Loucy (cell line): ENCODE measurements at regions not wholly inside any gene's neighbourhood (a gene's known extent, or its start where the extent isn't known, plus 50 kb on each side); places are given as distances from the start of the nearest gene placed in this dataset.

Source experiments
- H2AFZ ChIP-seq: fragments of 200-600 bp; sonication (generic); 2 replicates; pipeline ENCODE4 v1.6.0; 2016; ENCODE audit warnings: antibody characterized with exemption, mild to moderate bottlenecking, low read length, moderate library complexity
- H3F3A ChIP-seq: fragments of 200-600 bp; 2 replicates; pipeline ENCODE4 v1.6.0; 2016; ENCODE audit warnings: antibody characterized with exemption, low read depth, mild to moderate bottlenecking
- H3K27me3 ChIP-seq: fragments of 200-600 bp; sonication (generic); 2 replicates; pipeline ENCODE4 v1.6.1; 2014; ENCODE audit warnings: low read length, mild to moderate bottlenecking; ENCODE audit not compliant: insufficient read depth, poor library complexity, severe bottlenecking
- H3K36me3 ChIP-seq: fragments of 200-600 bp; sonication (generic); 2 replicates; pipeline ENCODE4 v1.6.1; 2016; ENCODE audit warnings: low read length; ENCODE audit not compliant: insufficient read depth
- H3K4me1 ChIP-seq: fragments of 200-600 bp; sonication (generic); 2 replicates; pipeline ENCODE4 v1.5.1; 2014; ENCODE audit warnings: low read length, mild to moderate bottlenecking; ENCODE audit not compliant: insufficient read depth, poor library complexity, severe bottlenecking
- H3K4me2 ChIP-seq: fragments of 200-600 bp; sonication (generic); 2 replicates; pipeline ENCODE4 v1.6.0; 2014; ENCODE audit warnings: antibody characterized with exemption, low read length, low read depth, mild to moderate bottlenecking; ENCODE audit not compliant: poor library complexity, severe bottlenecking
- H3K4me3 ChIP-seq: fragments of 200-600 bp; sonication (generic); 2 replicates; pipeline ENCODE4 v1.5.1; 2014; ENCODE audit warnings: low read length, mild to moderate bottlenecking, mixed read lengths; ENCODE audit not compliant: poor library complexity, severe bottlenecking
- H3K79me2 ChIP-seq: fragments of 200-600 bp; sonication (generic); 2 replicates; pipeline ENCODE4 v1.6.1; 2014; ENCODE audit warnings: low read length; ENCODE audit not compliant: insufficient read depth
- H3K9ac ChIP-seq: fragments of 200-600 bp; sonication (generic); 2 replicates; pipeline ENCODE4 v1.6.0; 2014; ENCODE audit warnings: mild to moderate bottlenecking, low read depth, low read length, moderate library complexity; ENCODE audit not compliant: poor library complexity, severe bottlenecking
- H3K9me2 ChIP-seq: fragments of 200-600 bp; sonication (generic); replicated peaks from 2 replicates; pipeline ENCODE4 v1.6.1; 2016; ENCODE audit warnings: low read depth, low read length, mixed read lengths
- H3K9me3 ChIP-seq: fragments of 200-600 bp; sonication (generic); 2 replicates; pipeline ENCODE4 v1.6.1; 2014; ENCODE audit warnings: mild to moderate bottlenecking, antibody characterized with exemption, low read length, low read depth; ENCODE audit not compliant: insufficient read depth
- H4K20me1 ChIP-seq: fragments of 200-600 bp; sonication (generic); 2 replicates; pipeline ENCODE4 v1.6.0; 2014; ENCODE audit warnings: antibody characterized with exemption, low read length, mild to moderate bottlenecking; ENCODE audit not compliant: insufficient read depth, poor library complexity, severe bottlenecking
- EZH2phosphoT487 ChIP-seq: fragments of 200-600 bp; IDR thresholded peaks from 2 replicates; pipeline ENCODE4 v1.6.1; 2018; ENCODE audit warnings: antibody characterized with exemption, mild to moderate bottlenecking, moderate library complexity, borderline replicate concordance
- TF ChIP-seq, protein P1 (sequence below): fragments of 200-600 bp; sonication (generic); conservative IDR thresholded peaks from 2 replicates; pipeline ENCODE4 v1.5.1; 2014; ENCODE audit warnings: mild to moderate bottlenecking, antibody characterized with exemption, low read length

DNA sequence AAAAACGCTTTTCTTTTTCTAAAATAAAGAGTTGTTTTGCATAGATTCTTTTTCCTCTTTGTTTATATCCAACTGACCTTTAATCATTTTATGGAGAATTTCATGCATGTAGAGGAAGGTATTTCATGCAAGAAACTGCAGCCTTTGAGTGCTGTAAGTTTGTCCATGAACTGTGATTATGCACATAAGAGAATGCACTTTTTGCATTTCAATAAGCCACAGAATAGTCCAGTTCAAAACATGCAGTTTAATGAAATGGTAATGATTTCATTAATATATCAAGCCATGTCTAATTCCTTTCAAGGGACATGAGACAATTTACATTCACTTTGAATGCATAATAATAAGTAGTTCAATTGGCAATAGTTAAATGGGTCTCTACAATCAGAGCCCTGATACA is 386.3 kb downstream of the LRATD1 start:
- Histone ChIP-seq H2AFZ (no peak overlapping the region), H3K9me2 (no peaks in the 10 kb centered on the region), H3K4me2 (no peak overlapping the region), H3K27me3 (no peaks in the 10 kb centered on the region), H3K79me2 (no peaks in the 10 kb centered on the region), H4K20me1 (no peaks in the 10 kb centered on the region), H3K9ac (no peak overlapping the region), H3K4me3 (no peak overlapping the region), H3K4me1 (no peaks in the 10 kb centered on the region), H3K9me3 (no peaks in the 10 kb centered on the region), H3K36me3 (no peaks in the 10 kb centered on the region), H3F3A (no peaks in the 10 kb centered on the region)
- TF ChIP-seq, protein P1, sequence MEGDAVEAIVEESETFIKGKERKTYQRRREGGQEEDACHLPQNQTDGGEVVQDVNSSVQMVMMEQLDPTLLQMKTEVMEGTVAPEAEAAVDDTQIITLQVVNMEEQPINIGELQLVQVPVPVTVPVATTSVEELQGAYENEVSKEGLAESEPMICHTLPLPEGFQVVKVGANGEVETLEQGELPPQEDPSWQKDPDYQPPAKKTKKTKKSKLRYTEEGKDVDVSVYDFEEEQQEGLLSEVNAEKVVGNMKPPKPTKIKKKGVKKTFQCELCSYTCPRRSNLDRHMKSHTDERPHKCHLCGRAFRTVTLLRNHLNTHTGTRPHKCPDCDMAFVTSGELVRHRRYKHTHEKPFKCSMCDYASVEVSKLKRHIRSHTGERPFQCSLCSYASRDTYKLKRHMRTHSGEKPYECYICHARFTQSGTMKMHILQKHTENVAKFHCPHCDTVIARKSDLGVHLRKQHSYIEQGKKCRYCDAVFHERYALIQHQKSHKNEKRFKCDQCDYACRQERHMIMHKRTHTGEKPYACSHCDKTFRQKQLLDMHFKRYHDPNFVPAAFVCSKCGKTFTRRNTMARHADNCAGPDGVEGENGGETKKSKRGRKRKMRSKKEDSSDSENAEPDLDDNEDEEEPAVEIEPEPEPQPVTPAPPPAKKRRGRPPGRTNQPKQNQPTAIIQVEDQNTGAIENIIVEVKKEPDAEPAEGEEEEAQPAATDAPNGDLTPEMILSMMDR, result no peak
- TF ChIP-seq EZH2phosphoT487, result no peak

- H3K79me2 ChIP-seq, result no peaks in the 10 kb centered on the region
- H3K9ac ChIP-seq, result no peak overlapping the region
- H4K20me1 ChIP-seq, result no peaks in the 10 kb centered on the region
- no peaks in the 10 kb centered on the region for H3K4me1 ChIP-seq
- H3K36me3 ChIP-seq, result no peaks in the 10 kb centered on the region
- no peaks in the 10 kb centered on the region for H3F3A ChIP-seq
- no peak for TF ChIP-seq EZH2phosphoT487
- TF ChIP-seq, protein P1, result no peak
- H3K27me3 ChIP-seq, result no peaks in the 10 kb centered on the region
- no peak overlapping the region for H3K4me3 ChIP-seq
- no peak overlapping the region for H2AFZ ChIP-seq
- no peaks in the 10 kb centered on the region for H3K9me2 ChIP-seq
- H3K9me3 ChIP-seq, result no peaks in the 10 kb centered on the region
- no peak overlapping the region for H3K4me2 ChIP-seq
Measured at GRCh38 chr2:15023221-15023620, 390.7 kb downstream of the LRATD1 start.

- Histone ChIP-seq H3K4me1 (peaks cover 7% of the 10 kb centered on the region), H3K36me3 (no peaks in the 10 kb centered on the region), H2AFZ (no peak overlapping the region), H3K4me2 (no peak overlapping the region), H3F3A (no peaks in the 10 kb centered on the region), H3K27me3 (no peaks in the 10 kb centered on the region), H3K9me2 (no peaks in the 10 kb centered on the region), H3K9ac (no peak overlapping the region), H4K20me1 (no peaks in the 10 kb centered on the region), H3K79me2 (no peaks in the 10 kb centered on the region), H3K4me3 (no peak overlapping the region), H3K9me3 (no peaks in the 10 kb centered on the region)
- TF ChIP-seq, protein P1, result no peak
- no peak for TF ChIP-seq EZH2phosphoT487
Measured at GRCh38 chr2:15028406-15028805, 395.9 kb downstream of the LRATD1 start.
